ENCODE measurements at regions not wholly inside any gene's neighbourhood (a gene's known extent, or its start where the extent isn't known, plus 50 kb on each side); places are given as distances from the start of the nearest gene placed in this dataset.

DNA sequence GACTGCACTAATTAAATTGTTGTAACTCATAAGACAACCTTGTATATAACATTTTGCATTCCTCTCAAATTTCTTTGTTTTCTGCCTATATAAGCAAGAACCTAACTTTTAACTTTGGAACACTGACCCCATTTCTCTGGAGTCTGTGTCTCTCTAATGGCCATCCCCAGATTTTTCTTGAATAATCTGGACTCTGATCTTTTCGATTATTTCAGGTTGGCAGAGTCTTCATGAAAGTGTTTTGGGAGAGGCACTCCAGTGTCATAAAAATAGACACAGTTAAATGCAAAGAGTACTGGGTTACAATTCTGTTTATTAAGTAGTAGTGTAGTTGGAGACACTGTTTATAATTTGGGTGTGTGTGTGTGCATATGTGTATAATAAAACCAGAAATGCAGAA is 1467.7 kb upstream of the CELF4 start:
- Histone ChIP-seq H3K27ac (ENCODE audit: insufficient read depth, low read depth, low read length) (no peak overlapping the region), H3K79me2 (ENCODE audit: control insufficient read depth, insufficient read depth, low read length) (no peaks in the 10 kb centered on the region), H3K36me3 (ENCODE audit: control insufficient read depth in 2 of 2, extremely low read depth in 1 of 2, insufficient read depth in 2 of 2, low read length in 2 of 2) (no peaks in the 10 kb centered on the region), H2AFZ (ENCODE audit: low read depth, low read length) (no peak overlapping the region), H3K4me3 (replicated peaks in 1 of 3; ENCODE audit: insufficient read depth in 1 of 3, low read depth in 1 of 3, low read length in 3 of 3) (no peak overlapping the region), H3K4me2 (ENCODE audit: insufficient read depth, low read length) (no peak overlapping the region), H4K20me1 (replicated peaks; ENCODE audit: control insufficient read depth, extremely low read depth, insufficient read depth, low read length) (no peaks in the 10 kb centered on the region), H3K9me1 (replicated peaks; ENCODE audit: control insufficient read depth, extremely low read depth, insufficient read depth, low read length) (no peaks in the 10 kb centered on the region), H3K4me1 (ENCODE audit: control insufficient read depth, extremely low read depth, insufficient read depth, low read length) (no peaks in the 10 kb centered on the region), H3K27me3 (ENCODE audit: control insufficient read depth in 2 of 2, insufficient read depth in 2 of 2, low read length in 2 of 2) (no peaks in the 10 kb centered on the region), H3K9me3 (replicated peaks; ENCODE audit: control insufficient read depth, insufficient read depth, low read length) (no peaks in the 10 kb centered on the region), H3K9ac (replicated peaks; ENCODE audit: extremely low read depth, insufficient read depth, low read length) (no peak overlapping the region)
- dilution Hi-C loops (cut with MboI; ENCODE audit: extremely low pct_ligation_motif_present, low sequenced_read_pairs) (no loop called here), intact Hi-C loops (cut with micrococcal nuclease) (no loop called here)
- TF ChIP-seq, protein P1, sequence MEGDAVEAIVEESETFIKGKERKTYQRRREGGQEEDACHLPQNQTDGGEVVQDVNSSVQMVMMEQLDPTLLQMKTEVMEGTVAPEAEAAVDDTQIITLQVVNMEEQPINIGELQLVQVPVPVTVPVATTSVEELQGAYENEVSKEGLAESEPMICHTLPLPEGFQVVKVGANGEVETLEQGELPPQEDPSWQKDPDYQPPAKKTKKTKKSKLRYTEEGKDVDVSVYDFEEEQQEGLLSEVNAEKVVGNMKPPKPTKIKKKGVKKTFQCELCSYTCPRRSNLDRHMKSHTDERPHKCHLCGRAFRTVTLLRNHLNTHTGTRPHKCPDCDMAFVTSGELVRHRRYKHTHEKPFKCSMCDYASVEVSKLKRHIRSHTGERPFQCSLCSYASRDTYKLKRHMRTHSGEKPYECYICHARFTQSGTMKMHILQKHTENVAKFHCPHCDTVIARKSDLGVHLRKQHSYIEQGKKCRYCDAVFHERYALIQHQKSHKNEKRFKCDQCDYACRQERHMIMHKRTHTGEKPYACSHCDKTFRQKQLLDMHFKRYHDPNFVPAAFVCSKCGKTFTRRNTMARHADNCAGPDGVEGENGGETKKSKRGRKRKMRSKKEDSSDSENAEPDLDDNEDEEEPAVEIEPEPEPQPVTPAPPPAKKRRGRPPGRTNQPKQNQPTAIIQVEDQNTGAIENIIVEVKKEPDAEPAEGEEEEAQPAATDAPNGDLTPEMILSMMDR (IDR thresholded peaks at IDR 0.05; ENCODE audit: extremely low read depth in 1 of 2, insufficient read depth in 1 of 2, low read depth in 1 of 2, low read length in 2 of 2), result no peak
- TF ChIP-seq POLR2A (IDR thresholded peaks at IDR 0.05; ENCODE audit: low read depth, low read length), result no peak
- TF ChIP-seq GATA2 (IDR thresholded peaks at IDR 0.05; ENCODE audit: insufficient read depth, insufficient read length, low read depth, low read length), result no peak
- no peak for TF ChIP-seq FOS (IDR thresholded peaks at IDR 0.05; ENCODE audit: borderline replicate concordance, insufficient read depth, low read length)
- TF ChIP-seq EZH2 (IDR thresholded peaks at IDR 0.05; ENCODE audit: borderline replicate concordance, low read depth, low read length, severe bottlenecking), result no peak
- TF ChIP-seq JUN (IDR thresholded peaks at IDR 0.05; ENCODE audit: borderline replicate concordance, insufficient read depth, insufficient read length, low read depth), result no peak
- TF ChIP-seq POLR2AphosphoS5 (IDR thresholded peaks at IDR 0.05; ENCODE audit: insufficient read depth, low read depth, low read length), result no peak
- TF ChIP-seq, protein P2, sequence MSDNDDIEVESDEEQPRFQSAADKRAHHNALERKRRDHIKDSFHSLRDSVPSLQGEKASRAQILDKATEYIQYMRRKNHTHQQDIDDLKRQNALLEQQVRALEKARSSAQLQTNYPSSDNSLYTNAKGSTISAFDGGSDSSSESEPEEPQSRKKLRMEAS (IDR thresholded peaks at IDR 0.05; ENCODE audit: insufficient read depth, insufficient read length), result no peak
- TF ChIP-seq MYC (IDR thresholded peaks at IDR 0.05; ENCODE audit: low read depth, low read length), result no peak
- ChIA-PET POLR2A (no interaction called here), CTCF (no interaction called here)
- BruUV-seq (replicated peaks), result no TSS peak
- no peak for FAIRE-seq
- no peak for DNase-seq (ENCODE audit: low read depth, low spot score)

Measured in endothelial cell of umbilical vein (primary cell).